Fibroblast of pulmonary artery (primary cell): ENCODE measurements at regions not wholly inside any gene's neighbourhood (a gene's known extent, or its start where the extent isn't known, plus 50 kb on each side); places are given as distances from the start of the nearest gene placed in this dataset.
A peak's percentile ranks its signal among the peaks of the same experiment; 100 is the strongest.

Source experiments
- DNase-seq: peaks from one replicate; pipeline ENCODE4 v3.0.0-alpha.2; 2010; ENCODE audit warnings: low read depth
- H3K4me3 ChIP-seq: replicated peaks from 2 replicates; pipeline ENCODE4 v1.5.1; 2011; ENCODE audit warnings: low read depth, mild to moderate bottlenecking, control low read depth, low read length, moderate library complexity
- CTCF ChIP-seq: IDR thresholded peaks from 2 replicates; pipeline ENCODE4 v1.5.1; 2011; ENCODE audit warnings: mild to moderate bottlenecking, control low read depth, low read length, inconsistent platforms; ENCODE audit errors: missing control alignments

- no peak overlapping the region for H3K4me3 ChIP-seq
- no peak for TF ChIP-seq CTCF
- no peak for DNase-seq
Observed at GRCh38 chr18:3328532-3328931, 66.6 kb downstream of the MYL12B start.

GRCh38 chr18:3329471-3329870, 67.5 kb downstream of the MYL12B start:
- DNase-seq, result no peak
- no peak overlapping the region for H3K4me3 ChIP-seq
- no peak for TF ChIP-seq CTCF

- no peak for TF ChIP-seq CTCF
- no peak for DNase-seq
- no peak overlapping the region for H3K4me3 ChIP-seq
Observed at GRCh38 chr18:3329872-3330271, 67.9 kb downstream of the MYL12B start.

- TF ChIP-seq CTCF, result no peak
Observed at GRCh38 chr18:3330622-3331021, 68.7 kb downstream of the MYL12B start.

GRCh38 chr18:3332376-3332775, 70.4 kb downstream of the MYL12B start:
- TF ChIP-seq CTCF, result no peak
- DNase-seq, result peak; percentile 72
- no peak overlapping the region for H3K4me3 ChIP-seq

More at GRCh38 chr18:3330622-3331021, 68.7 kb downstream of the MYL12B start:
- no peak for DNase-seq
- no peak overlapping the region for H3K4me3 ChIP-seq

- TF ChIP-seq CTCF, result no peak
- H3K4me3 ChIP-seq, result no peak overlapping the region
- no peak for DNase-seq
Observed at GRCh38 chr18:3333056-3333720, 71.3 kb downstream of the MYL12B start.
